ENCODE measurements at regions not wholly inside any gene's neighbourhood (a gene's known extent, or its start where the extent isn't known, plus 50 kb on each side); places are given as distances from the start of the nearest gene placed in this dataset.

DNA sequence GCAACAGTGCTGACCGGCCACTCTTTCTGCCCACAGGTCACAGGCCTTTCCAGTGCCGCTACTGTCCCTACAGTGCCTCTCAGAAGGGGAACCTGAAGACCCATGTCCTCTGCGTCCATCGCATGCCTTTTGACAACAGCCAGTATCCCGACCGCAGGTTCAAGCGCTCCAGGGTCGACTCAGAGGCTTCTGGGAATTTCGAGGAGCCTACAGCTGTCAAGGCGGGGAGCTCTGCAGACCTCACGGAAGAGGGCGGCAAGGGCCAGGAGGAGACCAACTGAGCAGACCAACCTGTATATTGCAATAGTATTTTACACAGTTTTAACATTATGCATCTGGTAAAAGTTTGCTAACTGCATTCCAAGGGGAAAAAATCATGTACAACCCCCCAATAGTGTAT lies 338.5 kb downstream of the ZNF536 start:
- DNase-seq (ENCODE audit: low read depth, low spot score), result no peak

DNA sequence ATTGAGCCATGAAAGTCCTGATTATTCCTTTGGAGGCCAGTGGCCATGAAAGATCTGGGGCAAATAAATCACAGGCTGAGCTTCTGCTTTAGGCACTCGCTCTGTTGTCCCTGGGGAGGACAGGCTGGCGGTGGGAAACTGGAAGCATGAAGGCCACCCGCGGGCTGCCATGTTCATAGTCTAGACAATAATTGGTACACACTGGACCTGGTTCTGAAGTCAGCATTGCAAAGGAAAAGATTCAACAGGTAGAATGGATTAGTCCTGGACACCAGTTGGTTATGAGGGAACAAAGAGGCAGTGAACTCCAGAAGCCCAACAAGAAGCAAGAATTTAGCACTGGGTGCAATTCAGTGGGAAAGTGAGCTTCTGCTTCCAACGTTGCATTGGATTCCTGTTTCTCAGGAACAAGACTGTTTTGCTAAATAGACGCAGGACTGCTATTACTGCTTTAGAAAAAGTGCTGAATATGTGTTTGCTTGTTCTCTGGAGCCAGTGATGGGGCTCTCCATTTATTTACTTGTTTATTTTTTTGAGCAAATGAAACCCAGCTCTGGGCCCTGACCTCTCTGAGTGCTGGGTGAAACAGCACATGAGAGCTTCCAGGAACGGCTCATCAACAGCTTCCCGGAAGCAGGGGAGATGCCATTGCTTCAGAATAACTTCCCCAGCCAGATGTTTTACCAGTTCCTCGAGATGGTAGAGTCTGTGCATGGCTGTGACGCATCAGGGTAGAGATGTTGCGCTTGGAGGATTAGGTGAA lies 336.4 kb downstream of the ZNF536 start:
- DNase-seq (ENCODE audit: low read depth, low spot score), result no peak

DNA sequence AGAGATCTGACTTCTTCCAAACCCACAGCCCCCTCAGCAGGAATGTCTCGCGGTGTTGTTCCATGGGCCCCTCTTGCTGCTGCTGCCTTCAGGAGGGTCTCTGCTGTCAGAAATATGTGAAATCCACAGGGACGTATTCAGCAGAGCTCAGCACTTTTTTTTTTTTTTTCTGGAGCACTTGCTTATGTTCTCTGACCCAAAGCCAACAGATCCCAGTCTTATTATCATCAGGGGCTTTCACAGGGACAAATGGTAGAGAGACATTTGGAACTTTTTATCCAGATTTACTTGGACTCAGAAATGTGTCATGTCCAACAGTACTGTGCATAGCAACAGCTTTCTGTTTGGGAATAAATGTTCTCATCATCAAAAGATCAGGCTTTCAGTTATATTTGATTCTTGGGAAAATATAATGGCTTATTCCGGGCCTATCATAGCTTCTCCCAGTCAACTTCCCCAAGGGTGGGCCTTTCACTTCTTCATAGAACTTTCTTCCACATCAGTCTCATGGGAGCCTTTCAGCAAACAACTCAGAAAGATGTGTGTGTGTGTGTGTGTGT lies 332.7 kb downstream of the ZNF536 start:
- DNase-seq (ENCODE audit: low read depth, low spot score), result no peak

DNA sequence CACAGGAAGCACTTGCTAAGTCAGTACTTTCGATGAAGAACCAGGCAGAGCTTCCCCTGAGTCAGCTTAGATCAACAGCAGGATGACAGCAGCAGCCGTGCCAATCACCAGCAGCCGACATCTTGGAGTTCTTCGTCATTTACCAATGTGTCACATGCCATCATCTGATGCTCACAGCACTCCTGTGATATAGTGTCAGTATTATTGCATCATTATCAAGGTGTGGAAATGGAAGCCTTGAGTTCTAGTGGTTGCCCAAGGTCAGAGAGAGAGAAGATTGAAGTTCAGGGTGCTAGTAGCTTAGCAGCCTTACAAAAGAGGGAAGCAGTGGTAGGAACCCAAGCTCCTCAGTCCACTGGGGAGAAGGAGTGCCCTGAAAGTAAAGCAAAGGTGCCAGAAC lies 331.5 kb downstream of the ZNF536 start:
- no peak for DNase-seq (ENCODE audit: low read depth, low spot score)

- no peak for DNase-seq (ENCODE audit: low read depth, low spot score)
Observed at GRCh38 chr19:30701178-30701577, 329.0 kb downstream of the ZNF536 start.

- DNase-seq (ENCODE audit: low read depth, low spot score), result no peak
Observed at GRCh38 chr19:30699871-30700280, 327.7 kb downstream of the ZNF536 start.

DNA sequence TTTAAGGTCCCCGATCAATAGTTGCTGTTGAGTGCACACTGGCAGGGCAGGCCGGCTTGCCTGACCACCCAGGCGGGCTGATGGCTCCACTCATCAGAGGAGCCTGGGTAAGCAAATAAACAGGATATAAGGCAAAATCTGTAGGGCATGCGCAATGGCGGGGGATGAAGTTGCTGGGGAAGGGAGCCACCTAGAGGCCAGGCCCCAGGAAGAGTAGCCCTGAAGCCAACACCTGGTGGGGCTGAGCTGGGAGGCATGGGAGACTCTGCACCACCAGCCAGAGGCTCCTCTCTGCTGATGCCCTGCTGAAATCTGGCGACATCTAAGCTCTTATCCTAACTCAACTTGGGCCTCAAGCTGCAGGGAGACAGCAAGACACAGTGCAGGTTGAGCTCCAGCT lies 324.3 kb downstream of the ZNF536 start:
- DNase-seq (ENCODE audit: low read depth, low spot score), result no peak

DNA sequence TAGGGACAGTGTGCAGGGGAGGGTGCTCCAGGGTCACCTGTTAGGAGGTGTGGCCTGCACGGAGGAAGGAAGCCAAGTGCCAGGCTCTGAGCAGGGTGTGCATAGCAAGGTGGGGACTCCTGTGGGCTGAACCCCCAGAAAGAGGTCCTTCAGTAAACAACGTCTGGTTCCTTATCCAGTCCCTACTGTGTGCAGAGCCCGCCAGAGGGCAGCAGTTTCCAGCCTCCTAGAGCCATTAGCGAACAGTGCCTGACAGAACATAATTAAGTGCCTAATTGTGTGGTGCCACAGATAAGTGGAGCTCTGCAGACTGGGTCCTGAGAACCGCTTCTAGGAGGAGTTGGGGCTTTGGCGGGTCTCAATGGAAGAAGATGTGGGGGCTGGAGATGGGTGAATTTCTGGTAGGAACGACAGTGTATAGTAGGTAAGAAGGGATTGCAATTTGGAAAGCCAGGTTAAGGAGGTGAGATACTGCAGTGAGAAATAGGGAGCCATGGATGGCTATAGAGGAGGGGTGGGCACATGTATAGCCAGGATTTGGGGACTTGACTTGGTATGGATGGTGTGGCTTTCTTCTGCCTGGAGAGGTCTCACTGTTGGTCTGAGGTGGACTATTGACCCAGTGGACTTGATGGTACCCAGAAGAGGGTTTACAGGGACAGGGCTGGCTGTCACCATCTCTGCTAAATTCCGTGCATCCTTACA lies 323.1 kb downstream of the ZNF536 start:
- DNase-seq (ENCODE audit: low read depth, low spot score), result no peak

- DNase-seq (ENCODE audit: low read depth, low spot score), result no peak
Observed at GRCh38 chr19:30694156-30694755, 322.1 kb downstream of the ZNF536 start.

DNA sequence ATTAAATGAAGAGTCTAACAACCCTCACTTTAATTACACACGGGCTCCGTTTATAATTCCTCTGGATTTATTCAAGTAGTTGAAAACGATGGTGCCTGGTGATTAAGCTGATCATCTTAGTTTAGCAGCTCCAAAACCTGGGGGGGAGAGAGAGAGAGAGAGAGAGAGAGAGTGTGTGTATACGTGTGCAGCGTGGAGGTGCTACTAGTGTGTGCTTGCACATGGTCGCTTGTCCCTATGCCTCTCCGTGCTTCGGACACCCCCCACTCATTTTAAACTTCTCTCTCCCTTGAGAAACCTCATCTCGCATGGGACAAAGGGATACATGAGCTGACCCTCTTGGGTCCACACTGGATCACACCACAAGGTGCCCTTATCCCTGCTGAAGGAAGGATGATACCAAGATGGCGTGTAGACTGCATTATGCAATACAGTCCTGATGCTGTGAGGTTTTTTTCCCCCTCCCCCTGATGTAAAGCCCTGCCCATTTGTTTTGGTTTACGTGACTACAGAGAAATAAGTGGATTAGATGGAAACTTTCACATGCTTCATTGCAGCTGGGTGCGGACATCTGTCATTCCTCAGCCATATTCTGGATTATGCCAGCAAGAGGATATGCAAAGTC lies 320.8 kb downstream of the ZNF536 start:
- DNase-seq (ENCODE audit: low read depth, low spot score), result no peak

DNA sequence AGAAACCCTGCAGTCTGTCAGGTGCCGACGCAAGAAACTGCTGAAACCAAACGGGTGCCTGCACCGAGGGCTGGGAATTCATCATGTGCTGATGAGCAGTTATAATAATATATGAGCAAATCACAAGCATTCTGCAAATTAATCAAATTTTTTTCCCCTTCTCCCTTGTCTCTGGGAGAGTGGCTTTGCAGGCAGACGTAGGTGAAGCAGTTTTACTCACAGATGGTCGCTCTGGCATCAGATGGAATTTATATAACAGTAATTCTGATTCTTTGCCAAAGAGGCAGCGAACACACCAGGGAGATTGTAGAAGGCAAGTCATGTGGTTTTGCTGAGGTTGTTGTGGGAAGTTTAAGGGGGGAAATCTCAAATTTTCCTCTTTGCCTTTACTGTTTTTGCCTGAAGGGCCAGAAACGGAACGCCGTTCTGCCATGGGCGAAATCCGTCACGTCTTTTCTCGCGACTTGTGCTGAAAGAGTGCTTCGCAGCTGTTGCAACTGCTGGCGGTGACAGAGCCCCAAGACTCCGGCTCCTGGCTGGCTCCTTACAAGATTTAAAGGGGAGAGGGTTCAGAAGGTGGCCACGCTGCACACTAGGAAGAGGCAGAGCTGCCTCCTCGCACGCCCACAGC lies 320.1 kb downstream of the ZNF536 start:
- no peak for DNase-seq (ENCODE audit: low read depth, low spot score)

DNA sequence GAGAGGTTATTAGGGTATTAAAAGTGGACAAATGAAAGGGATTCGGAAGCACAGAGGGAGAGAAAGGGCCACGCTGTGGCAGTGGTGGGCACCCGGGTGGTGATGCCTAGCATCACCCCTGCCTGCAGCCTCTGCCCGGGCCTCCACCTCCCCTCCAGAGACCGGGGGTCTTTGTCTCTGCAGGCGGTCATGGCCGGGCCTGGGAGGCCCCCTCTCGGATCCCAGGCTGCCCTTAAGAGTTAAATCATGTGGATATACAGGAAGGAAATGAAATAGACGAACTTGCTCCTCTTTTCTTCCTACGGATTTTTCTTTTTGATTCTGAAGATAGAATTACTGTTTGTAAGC lies 319.6 kb downstream of the ZNF536 start:
- DNase-seq (ENCODE audit: low read depth, low spot score), result no peak

- DNase-seq (ENCODE audit: low read depth, low spot score), result no peak
Observed at GRCh38 chr19:30690935-30691818, 319.0 kb downstream of the ZNF536 start.

DNA sequence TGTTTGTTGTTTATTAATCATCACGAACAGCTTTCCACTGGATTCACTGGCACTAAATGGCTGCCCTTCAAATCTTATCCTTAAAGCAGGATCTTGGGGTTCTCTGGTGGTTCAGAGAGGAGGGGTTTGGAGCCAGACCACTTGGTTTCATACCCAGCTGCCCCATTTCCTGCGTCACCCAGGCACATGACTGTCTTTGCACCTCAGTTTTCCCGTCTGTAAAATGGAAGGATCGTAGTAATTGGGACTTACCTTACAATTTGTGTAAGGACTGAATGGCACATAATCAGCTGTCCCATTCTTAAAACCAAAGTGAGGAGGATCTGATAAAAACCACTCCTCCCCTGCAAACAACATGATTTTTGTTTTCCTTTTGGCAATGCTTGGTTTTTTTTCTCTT lies 318.3 kb downstream of the ZNF536 start:
- no peak for DNase-seq (ENCODE audit: low read depth, low spot score)

DNA sequence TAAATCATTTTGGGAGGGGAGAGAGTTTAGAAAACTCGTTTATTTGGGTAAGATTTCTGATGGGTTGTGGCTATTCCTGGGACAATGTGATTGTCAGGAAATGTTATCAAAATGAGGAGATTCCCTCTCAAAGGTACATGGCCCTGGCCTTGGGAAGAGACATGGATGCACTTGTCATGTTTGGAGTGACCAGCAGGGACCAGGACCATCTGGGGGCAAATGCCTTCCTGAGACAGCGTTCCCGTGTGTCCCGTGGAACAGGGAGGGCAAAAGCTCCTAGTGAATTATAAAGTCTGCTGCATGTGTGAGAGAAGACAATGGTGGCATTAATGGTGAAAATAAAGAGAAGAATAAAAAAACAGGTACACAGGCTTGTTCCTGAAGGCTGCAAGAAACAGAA lies 317.3 kb downstream of the ZNF536 start:
- no peak for DNase-seq (ENCODE audit: low read depth, low spot score)

DNA sequence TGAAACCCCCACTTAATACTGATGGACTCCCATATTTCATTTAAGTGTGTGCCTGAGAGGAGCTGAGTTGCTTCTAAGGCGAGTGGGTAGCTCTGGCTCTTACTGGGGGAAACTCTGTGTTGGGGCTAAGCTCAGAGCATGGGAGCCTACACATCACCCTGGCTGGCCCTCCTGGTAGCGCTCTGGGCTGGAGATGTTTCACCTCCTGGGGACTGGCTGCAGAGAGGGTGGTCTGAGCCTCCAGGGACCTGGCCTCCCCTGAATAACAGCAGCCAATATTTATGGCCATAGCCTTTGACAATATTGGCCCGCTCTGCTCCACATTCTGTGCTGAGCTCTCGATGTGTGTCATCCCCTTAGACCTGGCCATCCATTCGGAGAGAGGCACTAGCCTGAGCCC lies 316.5 kb downstream of the ZNF536 start:
- no peak for DNase-seq (ENCODE audit: low read depth, low spot score)

GRCh38 chr19:30686826-30687566 lies 314.8 kb downstream of the ZNF536 start:
- no peak for DNase-seq (ENCODE audit: low read depth, low spot score)

- DNase-seq (ENCODE audit: low read depth, low spot score), result no peak
Observed at GRCh38 chr19:30686176-30686820, 314.1 kb downstream of the ZNF536 start.

- no peak for DNase-seq (ENCODE audit: low read depth, low spot score)
Observed at GRCh38 chr19:30685426-30686000, 313.3 kb downstream of the ZNF536 start.

All from activated naive CD8-positive, alpha-beta T cell treated with anti-CD3 and anti-CD28 coated beads, Interleukin-2, amount 50 U/mL, for 16 hours (primary cell).